Activated T-cell treated with anti-CD3 and anti-CD28 coated beads for 48 hours (primary cell): ENCODE measurements at regions not wholly inside any gene's neighbourhood (a gene's known extent, or its start where the extent isn't known, plus 50 kb on each side); places are given as distances from the start of the nearest gene placed in this dataset.
"Not testable (repeated sequence)": the region's sequence is repeated elsewhere in the genome, so short reads cannot be mapped to it uniquely, and the experiment has no call there.

Experiments used
- DNase-seq: peaks from one replicate; pipeline ENCODE4 v3.0.0-alpha.2; 2020; ENCODE audit warnings: low read depth

GRCh38 chr3:112736805-112737566, 96.0 kb upstream of the CCDC80 start:
- no peak for DNase-seq

- no peak for DNase-seq
Observed at GRCh38 chr3:112736386-112736785, 95.4 kb upstream of the CCDC80 start.

GRCh38 chr3:112735926-112736325, 95.0 kb upstream of the CCDC80 start:
- no peak for DNase-seq

GRCh38 chr3:112734736-112735350, 93.9 kb upstream of the CCDC80 start:
- DNase-seq: peak; percentile 46

- DNase-seq: no peak
Observed at GRCh38 chr3:112734171-112734570, 93.2 kb upstream of the CCDC80 start.

- no peak for DNase-seq
Observed at GRCh38 chr3:112730210-112730609, 89.3 kb upstream of the CCDC80 start.

- no peak for DNase-seq
Observed at GRCh38 chr3:112721231-112721630, 80.3 kb upstream of the CCDC80 start.

GRCh38 chr3:112718967-112719366, 78.0 kb upstream of the CCDC80 start:
- DNase-seq: no peak

GRCh38 chr3:112718516-112718915, 77.6 kb upstream of the CCDC80 start:
- no peak for DNase-seq

GRCh38 chr3:112709911-112710310, 69.0 kb upstream of the CCDC80 start:
- no peak for DNase-seq

GRCh38 chr3:112699436-112699978, 58.6 kb upstream of the CCDC80 start:
- DNase-seq: no peak

GRCh38 chr3:112698442-112698841, 57.5 kb upstream of the CCDC80 start:
- not testable (repeated sequence) for DNase-seq

GRCh38 chr3:112696244-112696643, 55.3 kb upstream of the CCDC80 start:
- not testable (repeated sequence) for DNase-seq

GRCh38 chr3:112695377-112696108, 54.6 kb upstream of the CCDC80 start:
- not testable (repeated sequence) for DNase-seq

GRCh38 chr3:112694906-112695305, 54.0 kb upstream of the CCDC80 start:
- DNase-seq: not testable (repeated sequence)

GRCh38 chr3:112693186-112693585, 52.2 kb upstream of the CCDC80 start:
- no peak for DNase-seq
